K562 (cell line): ENCODE measurements at regions not wholly inside any gene's neighbourhood (a gene's known extent, or its start where the extent isn't known, plus 50 kb on each side); places are given as distances from the start of the nearest gene placed in this dataset.

ENCODE experiments used
- BRF1 ChIP-seq: IDR thresholded peaks from 3 replicates; pipeline ENCODE4 v1.6.1; 2011; ENCODE audit warnings: borderline replicate concordance, mild to moderate bottlenecking; ENCODE audit not compliant: insufficient read length; ENCODE audit errors: extremely low read depth
- COPS2 ChIP-seq: fragments of 450-650 bp; conservative IDR thresholded peaks from 2 replicates; pipeline ENCODE4 v1.6.1; 2016; ENCODE audit warnings: mild to moderate bottlenecking, moderate library complexity
- ETV5 ChIP-seq: sonication (generic); formaldehyde crosslinking; IDR thresholded peaks from 2 replicates; pipeline ENCODE4 v1.4.0; 2020; ENCODE audit warnings: low read depth, mild to moderate bottlenecking, missing genetic modification reagents
- GABPA ChIP-seq: fragments of 200-800 bp; sonication (Bioruptor generic); conservative IDR thresholded peaks from 2 replicates; pipeline ENCODE4 v1.6.1; 2016; ENCODE audit warnings: low read depth, missing genetic modification characterization, missing compliant biosample characterization
- GTF2A2 ChIP-seq: IDR thresholded peaks from 2 replicates; pipeline ENCODE4 v1.6.1; 2016; ENCODE audit warnings: mild to moderate bottlenecking, missing genetic modification characterization, missing compliant biosample characterization
- GTF2E2 ChIP-seq: fragments of 200-800 bp; sonication (Bioruptor generic); IDR thresholded peaks from 2 replicates; pipeline ENCODE4 v1.6.1; 2016; ENCODE audit warnings: missing genetic modification characterization, missing compliant biosample characterization
- HDGF ChIP-seq: fragments of 450-650 bp; IDR thresholded peaks from 2 replicates; pipeline ENCODE4 v1.6.1; 2016
- NCOR1 ChIP-seq: fragments of 450-650 bp; IDR thresholded peaks from 2 replicates; pipeline ENCODE4 v1.6.1; 2016; ENCODE audit warnings: mild to moderate bottlenecking, moderate library complexity
- NR4A1 ChIP-seq, 2 experiments: fragments of 250-450 bp in 1 of 2; fragments of 450-650 bp in 1 of 2; sonication (Bioruptor Pico) in 1 of 2; IDR thresholded peaks; 2 replicates each; pipeline versions ENCODE4 v1.4.0 to v1.6.1; 2016 to 2020; ENCODE audit warnings: mild to moderate bottlenecking in 2 of 2, missing compliant biosample characterization in 1 of 2, missing genetic modification characterization in 1 of 2, moderate library complexity in 1 of 2
- PATZ1 ChIP-seq: fragments of 250-450 bp; sonication (Bioruptor Pico); IDR thresholded peaks from 2 replicates; pipeline ENCODE4 v1.5.0; 2020; ENCODE audit warnings: mild to moderate bottlenecking, borderline replicate concordance
- PKNOX1 ChIP-seq: fragments of 450-650 bp; IDR thresholded peaks from 2 replicates; pipeline ENCODE4 v1.6.1; 2016
- RUNX1 ChIP-seq: sonication (generic); IDR thresholded peaks from 2 replicates; pipeline ENCODE4 v1.6.1; 2016; ENCODE audit warnings: antibody characterized with exemption, low read depth
- SETDB1 ChIP-seq: IDR thresholded peaks from one replicate; pipeline ENCODE4 v1.6.1; 2012; ENCODE audit warnings: low read length, control low read depth, inconsistent platforms
- TCF7L2 ChIP-seq: fragments of 150-350 bp; IDR thresholded peaks from 2 replicates; pipeline ENCODE4 v1.6.1; 2016; ENCODE audit warnings: low read depth, mild to moderate bottlenecking, low read length, moderate library complexity
- USF1 ChIP-seq: sonication (generic); formaldehyde crosslinking; IDR thresholded peaks from 2 replicates; pipeline ENCODE4 v1.9.0; 2022; ENCODE audit warnings: mild to moderate bottlenecking, missing genetic modification reagents
- ZBTB11 ChIP-seq, 3 experiments: fragments of 200-800 bp in 1 of 3; fragments of 250-450 bp in 1 of 3; fragments of 450-650 bp in 1 of 3; sonication (Bioruptor Pico) in 1 of 3; sonication (Bioruptor generic) in 1 of 3; formaldehyde crosslinking in 1 of 3; IDR thresholded peaks; 2 replicates each; pipeline versions ENCODE4 v1.6.1 to v1.8.0; 2016 to 2022; ENCODE audit warnings: mild to moderate bottlenecking in 2 of 3, missing genetic modification characterization in 2 of 3, missing compliant biosample characterization in 1 of 3, moderate library complexity in 1 of 3
- ZBTB17 ChIP-seq: fragments of 450-650 bp; formaldehyde crosslinking; IDR thresholded peaks from 2 replicates; pipeline ENCODE4 v1.4.0; 2020; ENCODE audit warnings: mild to moderate bottlenecking
- ZBTB26 ChIP-seq: fragments of 450-650 bp; formaldehyde crosslinking; IDR thresholded peaks from 2 replicates; pipeline ENCODE4 v1.4.0; 2022; ENCODE audit warnings: missing genetic modification characterization
- ZNF184 ChIP-seq: sonication (generic); formaldehyde crosslinking; IDR thresholded peaks from 2 replicates; pipeline ENCODE4 v1.5.0; 2020; ENCODE audit warnings: missing genetic modification reagents
- ZNF436 ChIP-seq: fragments of 250-450, 450-650 bp; sonication (Bioruptor Pico); formaldehyde crosslinking; IDR thresholded peaks from 2 replicates; pipeline ENCODE4 v1.7.0; 2020; ENCODE audit warnings: mild to moderate bottlenecking

- TF ChIP-seq PATZ1 (CRISPR knock-in tag) (no peak), SETDB1 (no peak), HDGF (no peak), RUNX1 (no peak), COPS2 (no peak), BRF1 (no peak), ZNF184 (CRISPR knock-in tag) (no peak), TCF7L2 (no peak), ZBTB11 (CRISPR knock-in tag; IDR thresholded peaks at IDR 0.05) (no peak), GTF2A2 (tag) (no peak), PKNOX1 (no peak), NCOR1 (no peak), ZNF436 (CRISPR knock-in tag) (no peak), USF1 (no peak), NR4A1 (CRISPR knock-in tag; IDR thresholded peaks at IDR 0.05) (no peak), NR4A1 (tag; IDR thresholded peaks at IDR 0.05) (no peak), GTF2E2 (tag) (no peak), ZBTB17 (CRISPR knock-in tag) (no peak), ETV5 (CRISPR knock-in tag) (peak; percentile 70; the same call in 1 of the 2 replicates), ZBTB26 (CRISPR knock-in tag) (no peak), GABPA (tag) (0 out of 2 replicates have a peak, but pooled peaks have one; percentile 34)
Measured at GRCh38 chr4:98728433-98728832, 70.0 kb upstream of the TSPAN5 start (continued).
